HG03139 (cell line): ENCODE measurements at regions not wholly inside any gene's neighbourhood (a gene's known extent, or its start where the extent isn't known, plus 50 kb on each side); places are given as distances from the start of the nearest gene placed in this dataset.
"Not testable (repeated sequence)": the region's sequence is repeated elsewhere in the genome, so short reads cannot be mapped to it uniquely, and the experiment has no call there.

ENCODE experiments used
- ATAC-seq: cut with Tn5 transposase; IDR thresholded peaks from one replicate; pipeline ENCODE4 v1.9.1; 2021; ENCODE audit not compliant: unreplicated experiment

DNA sequence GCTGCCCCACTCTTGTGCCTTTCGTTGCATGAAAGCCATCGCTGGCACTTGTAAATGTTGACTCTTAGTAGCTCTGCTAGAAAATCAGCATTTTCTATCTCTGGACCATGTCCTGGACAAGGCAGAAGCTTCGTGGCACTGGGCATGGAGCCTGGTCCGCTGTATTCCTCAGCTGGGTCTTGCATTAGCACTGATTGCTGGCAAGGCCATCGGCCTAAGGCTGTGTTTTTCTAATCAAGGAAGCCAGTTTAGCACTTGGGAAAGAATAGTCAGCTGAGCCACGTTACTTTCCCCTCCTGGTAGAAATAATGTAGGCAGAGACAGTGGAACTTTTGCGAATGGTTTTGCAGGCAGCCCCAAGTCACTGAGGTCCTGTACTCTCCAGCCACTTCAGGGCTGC is 180.2 kb upstream of the EOLA2 start:
- no peak for ATAC-seq

DNA sequence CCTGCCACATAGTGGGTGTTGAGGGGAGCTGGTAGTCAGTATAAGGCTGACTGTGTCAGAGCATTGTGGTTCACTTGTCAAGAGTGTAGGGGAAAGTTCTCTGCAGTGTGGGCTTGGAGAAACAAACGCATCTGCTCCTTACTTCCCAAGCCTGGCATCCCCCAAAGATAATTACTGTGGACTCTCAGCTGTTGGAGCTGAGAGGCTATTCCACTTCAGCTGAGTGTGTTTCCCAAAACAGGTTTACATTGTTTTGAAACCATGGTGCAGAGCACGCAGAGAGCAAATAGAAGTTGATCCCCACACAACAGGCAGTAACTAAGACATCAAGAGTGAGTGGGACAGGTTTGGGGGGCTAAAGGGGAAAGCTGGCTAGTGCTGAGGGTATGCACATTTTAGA is 181.0 kb upstream of the EOLA2 start:
- ATAC-seq = no peak

- ATAC-seq = not testable (repeated sequence)
These were observed 186.8 kb upstream of the EOLA2 start for GRCh38 chrX:150125045-150125444.

- no peak for ATAC-seq
These were observed 188.9 kb upstream of the EOLA2 start for GRCh38 chrX:150127216-150127615.

DNA sequence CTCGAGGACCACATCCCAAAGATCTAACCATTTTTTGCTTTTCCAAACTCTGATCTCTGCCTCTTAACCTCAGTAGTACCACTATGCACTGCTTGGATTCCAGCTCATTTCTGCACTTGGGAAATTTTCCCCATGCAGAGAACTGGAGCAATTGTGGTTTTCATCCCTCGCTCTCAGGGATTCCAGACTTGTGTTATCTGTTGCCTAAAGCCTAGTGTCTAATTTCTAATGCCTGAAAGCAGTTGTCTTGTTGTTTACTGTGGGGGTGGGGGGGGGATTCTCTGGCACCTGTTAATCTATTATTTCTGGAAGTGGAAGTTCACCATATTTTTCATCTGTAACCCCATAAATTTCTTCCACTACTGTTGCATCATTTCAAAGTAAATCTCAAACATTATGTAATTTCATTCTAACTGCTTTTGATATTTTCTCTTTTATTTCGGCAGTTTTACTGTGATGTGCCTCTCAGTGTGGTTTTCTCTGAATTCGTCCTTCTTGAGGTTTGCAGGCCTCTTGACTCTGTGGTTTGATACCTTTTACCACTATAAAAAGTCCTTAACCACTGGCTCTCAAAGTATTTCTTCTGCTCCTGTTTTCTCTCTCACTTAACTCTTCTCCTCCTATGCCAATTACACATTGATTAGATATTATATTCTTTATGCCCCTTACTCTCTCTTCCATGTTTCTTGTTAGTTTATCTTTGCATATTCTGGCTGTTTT is 205.6 kb upstream of the EOLA2 start:
- ATAC-seq = no peak

DNA sequence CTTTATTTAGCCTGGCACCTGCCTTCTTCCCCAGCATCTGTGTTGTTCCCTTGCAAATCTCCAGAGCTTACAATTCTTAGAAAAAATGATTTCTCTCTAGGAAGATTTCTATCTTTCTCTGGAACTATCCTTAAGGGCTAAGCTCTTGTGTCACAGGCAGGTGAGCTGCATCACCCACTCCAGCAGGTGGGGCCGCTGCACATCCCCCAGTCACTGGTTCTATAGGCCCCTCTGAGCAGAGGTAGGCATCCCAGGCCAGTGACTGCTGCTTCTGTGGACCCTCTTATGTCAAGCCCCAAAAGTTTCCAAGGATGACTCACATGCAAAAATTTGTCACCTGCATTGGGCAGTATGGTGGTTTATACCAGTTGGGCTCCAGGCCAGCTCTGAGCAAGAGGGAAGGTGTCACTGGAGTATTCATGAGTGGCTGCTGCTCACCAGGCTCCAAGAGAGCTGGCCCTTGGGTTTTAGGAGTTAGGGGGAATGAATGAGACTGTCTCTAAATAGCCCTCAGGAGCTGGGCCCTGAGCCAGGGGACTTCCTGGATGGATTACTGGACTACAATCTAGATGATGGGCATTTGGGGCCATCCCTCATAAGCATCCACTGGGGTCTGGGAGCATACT is 208.1 kb upstream of the EOLA2 start:
- ATAC-seq = no peak

DNA sequence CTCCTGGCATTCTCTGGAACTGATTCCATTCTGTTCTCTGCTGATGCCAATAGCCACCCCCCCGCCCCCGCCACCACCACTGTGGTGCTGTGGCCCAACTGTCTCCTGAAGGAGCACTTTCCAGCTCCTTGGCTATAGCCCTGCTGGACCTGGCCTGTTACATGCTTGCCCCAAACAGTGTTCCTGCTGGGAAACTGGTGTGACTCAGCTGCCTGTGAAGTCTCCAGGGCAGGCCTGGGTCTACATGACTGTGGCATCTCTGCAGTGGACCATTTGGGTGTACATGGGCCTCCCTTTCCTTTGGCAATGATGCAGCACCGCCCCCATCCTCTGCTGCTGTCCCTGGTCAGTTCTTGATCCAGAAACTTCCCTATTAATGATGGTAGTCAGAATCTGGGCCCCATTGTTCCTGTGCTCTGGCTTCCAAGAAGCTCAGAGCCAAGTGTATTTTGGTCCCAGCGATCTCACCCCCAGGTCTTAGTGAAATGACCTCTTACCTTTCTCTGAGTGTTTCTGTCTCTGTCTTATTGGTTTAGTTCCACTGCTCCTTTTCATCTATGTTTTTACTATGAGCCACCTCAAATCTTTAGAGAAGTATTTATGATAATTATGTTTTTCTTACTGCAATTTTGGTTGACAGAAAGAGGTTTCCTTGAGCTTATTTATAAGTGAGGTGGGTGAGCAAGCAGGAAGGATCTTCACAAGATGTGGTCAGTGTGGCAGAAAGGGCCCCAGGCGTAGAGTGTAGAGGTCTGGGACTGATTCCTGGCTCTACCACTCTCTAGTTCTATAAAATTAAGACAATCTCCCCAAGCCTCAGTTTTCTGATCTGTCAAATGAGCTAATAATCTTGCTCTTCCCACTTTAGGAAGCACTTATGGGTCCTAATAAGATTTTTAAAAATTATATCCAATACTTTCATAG is 210.7 kb upstream of the EOLA2 start:
- no peak for ATAC-seq

DNA sequence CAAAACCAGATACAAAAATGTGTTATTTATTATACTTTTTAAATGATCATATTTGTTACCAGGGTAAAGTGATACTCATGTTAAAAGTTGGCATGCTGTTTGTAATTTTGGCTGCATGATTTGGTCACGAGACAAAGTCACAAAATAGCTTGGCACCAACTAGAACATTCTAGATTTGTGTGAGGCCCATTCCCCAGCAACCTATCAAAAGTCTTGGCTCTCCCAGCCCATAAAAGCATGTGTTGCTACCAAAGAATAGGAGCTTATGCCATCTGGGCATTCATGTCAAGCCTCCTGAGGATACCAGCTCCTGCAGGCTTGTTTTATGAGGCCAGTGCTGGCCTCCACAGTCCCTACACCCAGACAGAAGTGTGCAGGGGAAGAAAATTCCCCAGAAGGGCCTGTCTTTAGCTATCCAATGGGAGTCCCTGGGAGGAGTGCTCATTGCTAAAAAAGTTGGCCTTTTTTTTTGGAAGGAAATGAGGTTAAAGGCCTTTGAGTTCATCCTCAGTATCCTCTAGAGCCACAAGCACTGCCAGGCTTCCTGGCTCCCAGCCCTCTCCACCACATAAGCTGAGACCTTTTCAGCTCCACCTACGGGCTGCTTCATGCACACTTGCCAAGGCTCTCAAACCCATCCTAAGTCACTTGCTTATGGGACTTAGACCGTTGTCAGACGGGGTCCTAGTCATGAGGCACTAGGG is 211.9 kb upstream of the EOLA2 start:
- ATAC-seq = no peak

DNA sequence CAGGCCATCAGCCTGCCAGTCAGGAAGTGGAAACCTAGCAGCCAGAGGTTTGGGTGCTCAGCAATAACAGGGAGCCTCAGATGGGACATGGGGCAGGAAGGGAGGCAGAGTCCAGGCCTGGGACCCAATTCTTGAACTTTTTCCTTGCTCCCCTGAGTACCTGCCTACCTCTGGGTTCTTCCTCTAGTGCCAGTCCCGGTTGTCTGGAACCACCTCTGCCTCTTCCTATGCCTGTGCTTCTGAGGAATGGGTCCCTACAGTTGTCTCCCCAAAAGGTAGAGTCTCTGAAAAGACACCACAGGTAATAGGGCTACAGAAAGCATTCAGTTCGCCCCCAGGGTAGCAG is 212.4 kb upstream of the MAMLD1 start:
- ATAC-seq = no peak

GRCh38 chrX:150152036-150152435 is 211.1 kb upstream of the MAMLD1 start:
- ATAC-seq = no peak

- ATAC-seq = no peak
These were observed 210.6 kb upstream of the MAMLD1 start for GRCh38 chrX:150152546-150152945.

DNA sequence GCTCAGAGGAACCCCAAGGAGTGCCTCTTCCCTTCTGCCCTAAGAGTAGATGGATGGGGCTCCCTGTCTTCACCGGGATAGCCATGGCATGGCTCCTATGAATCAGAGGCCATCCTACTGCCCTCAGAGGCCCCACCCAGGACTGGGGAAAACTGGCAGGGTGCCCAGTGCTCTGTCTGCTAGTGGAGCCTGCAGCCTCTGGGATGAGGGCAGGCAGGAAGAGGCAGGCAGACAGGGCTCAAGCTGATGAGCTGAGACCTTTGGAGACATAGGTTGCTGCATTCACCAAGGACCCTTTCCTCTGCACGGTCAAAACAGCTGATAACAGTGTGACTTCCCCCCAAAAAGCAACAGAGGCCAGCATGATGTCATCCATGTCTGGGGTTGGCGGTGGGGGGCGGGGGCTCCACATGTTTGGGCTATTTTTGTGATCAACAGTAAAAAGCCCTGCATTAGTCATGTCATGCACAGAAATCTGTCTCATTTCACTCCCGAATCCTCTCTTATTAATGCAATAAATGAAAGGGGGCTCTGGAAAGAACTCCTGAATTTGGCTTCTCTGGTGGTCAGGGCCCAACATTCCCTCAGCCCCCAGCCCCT is 207.6 kb upstream of the MAMLD1 start:
- no peak for ATAC-seq

DNA sequence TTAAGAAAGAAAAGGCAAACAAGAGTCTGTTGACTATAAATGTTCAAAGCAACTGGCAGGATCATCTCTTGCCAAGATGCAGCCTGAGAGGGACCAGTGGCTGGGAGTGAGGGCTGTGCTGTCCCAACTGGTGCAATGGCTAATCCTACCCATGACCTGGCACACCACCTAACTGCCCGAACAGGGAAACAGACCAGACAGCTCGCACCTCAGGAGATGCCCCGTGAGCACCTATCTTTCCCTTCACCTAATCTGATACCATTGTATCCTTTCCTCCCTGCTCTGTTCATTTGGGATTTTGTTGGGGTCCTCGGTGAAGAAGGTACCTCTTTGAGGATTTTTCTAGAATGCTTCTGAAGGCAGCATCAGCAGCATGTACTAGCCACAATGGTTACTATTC is 206.5 kb upstream of the MAMLD1 start:
- ATAC-seq = no peak

DNA sequence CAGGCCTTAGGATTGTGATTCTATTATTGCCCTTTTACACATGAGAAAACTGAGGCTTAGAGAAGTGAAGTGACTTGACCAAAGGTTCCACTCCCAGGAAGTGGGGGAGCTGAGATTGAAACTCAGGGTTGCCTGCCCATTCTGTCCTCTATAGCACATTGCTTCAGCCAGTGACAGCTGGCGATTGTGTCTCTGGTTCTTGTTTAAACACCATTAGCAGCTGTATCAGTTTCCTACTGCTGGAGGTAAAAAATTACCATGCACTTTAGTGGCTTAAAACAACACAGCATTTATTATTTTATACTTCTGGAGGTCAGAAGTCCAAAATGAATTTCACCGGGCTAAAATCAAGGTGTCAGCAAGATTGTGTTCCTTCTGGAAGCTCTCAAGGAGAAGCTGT is 205.8 kb upstream of the MAMLD1 start:
- ATAC-seq = no peak

DNA sequence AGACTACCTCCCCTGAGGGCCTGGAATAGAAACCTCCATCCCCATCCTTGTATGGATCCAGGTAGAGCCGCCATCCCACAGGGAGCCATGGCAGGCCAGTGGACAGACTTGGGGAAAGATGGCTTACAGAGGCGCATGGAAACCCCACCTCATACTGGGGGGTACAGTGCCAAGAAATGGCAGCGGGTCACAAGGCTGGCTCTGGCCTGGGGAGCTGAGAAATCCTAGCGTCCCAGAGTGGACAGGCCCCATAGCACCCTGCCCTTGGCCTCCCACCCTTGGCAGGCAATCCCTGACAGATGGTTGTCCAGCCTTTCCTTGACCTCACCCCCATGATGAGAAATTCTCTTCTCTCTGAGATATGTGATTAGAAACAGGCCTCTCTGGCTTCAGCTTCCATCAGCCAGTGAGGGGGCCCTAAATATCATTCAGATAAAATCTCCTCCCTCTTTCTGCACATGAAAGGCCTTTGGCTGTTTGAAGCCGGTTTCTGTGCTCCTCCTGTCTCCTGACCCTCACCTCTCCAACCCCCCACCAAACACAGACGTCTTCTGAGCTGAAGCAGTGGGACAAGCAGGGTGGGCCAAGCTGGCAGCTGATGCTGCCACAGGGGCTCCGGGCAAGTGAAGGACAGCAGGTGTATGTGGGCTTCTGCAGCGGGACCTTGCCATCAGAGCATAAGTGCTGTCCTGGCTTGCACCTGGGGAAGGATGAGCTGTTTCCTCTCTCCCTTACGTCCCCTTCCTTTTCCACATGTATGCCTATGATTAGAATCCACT is 204.4 kb upstream of the MAMLD1 start:
- ATAC-seq = no peak

DNA sequence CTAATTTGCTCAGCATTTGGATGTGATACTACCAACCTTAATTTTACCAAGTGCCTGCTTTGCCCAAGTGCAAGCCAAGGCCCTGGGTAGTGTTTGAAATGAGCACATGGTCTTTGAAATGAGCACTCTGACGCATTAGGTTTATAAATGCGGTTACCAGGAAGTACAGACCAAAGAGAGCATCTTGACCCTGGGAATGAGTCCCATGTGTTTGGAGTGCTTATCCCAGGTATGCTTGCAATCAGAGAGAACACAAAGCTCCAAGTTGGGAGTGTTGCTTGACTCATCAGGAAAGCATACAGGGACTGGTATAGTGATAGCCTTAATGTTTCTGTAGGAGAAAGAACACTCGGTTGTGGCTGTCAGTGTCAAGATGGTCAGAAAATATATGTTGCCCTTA is 203.6 kb upstream of the MAMLD1 start:
- ATAC-seq = no peak

- ATAC-seq = no peak
These were observed 202.5 kb upstream of the MAMLD1 start for GRCh38 chrX:150160656-150161055.

GRCh38 chrX:150161193-150161592 is 201.9 kb upstream of the MAMLD1 start:
- ATAC-seq = no peak

- ATAC-seq = no peak
These were observed 201.0 kb upstream of the MAMLD1 start for GRCh38 chrX:150162141-150162540.

- ATAC-seq = no peak
These were observed 199.7 kb upstream of the MAMLD1 start for GRCh38 chrX:150163221-150163930.
